ENCODE measurements at regions not wholly inside any gene's neighbourhood (a gene's known extent, or its start where the extent isn't known, plus 50 kb on each side); places are given as distances from the start of the nearest gene placed in this dataset.

- TF ChIP-seq MAZ (CRISPR knock-in tag; conservative IDR thresholded peaks at IDR 0.05 in 1 of 2, IDR thresholded peaks at IDR 0.05 in 1 of 2): no peak
- TF ChIP-seq MBD1 (CRISPR knock-in tag; IDR thresholded peaks at IDR 0.05): no peak
- TF ChIP-seq KLF16 (IDR thresholded peaks at IDR 0.05): no peak
- TF ChIP-seq MAFK (IDR thresholded peaks at IDR 0.05; ENCODE audit: low read length): no peak
- TF ChIP-seq TAF1 (IDR thresholded peaks at IDR 0.05; ENCODE audit: control insufficient read depth, extremely low read depth, insufficient read depth, low read length, severe bottlenecking): no peak
- TF ChIP-seq RFX5 (IDR thresholded peaks at IDR 0.05; ENCODE audit: low read depth, low read length): no peak
- TF ChIP-seq ZNF551 (CRISPR knock-in tag; IDR thresholded peaks at IDR 0.05): no peak
- TF ChIP-seq KDM2B (CRISPR knock-in tag; IDR thresholded peaks at IDR 0.05): no peak
- no peak for TF ChIP-seq POLR2A (conservative IDR thresholded peaks at IDR 0.05)
- no peak for TF ChIP-seq FOXP4 (CRISPR knock-in tag; IDR thresholded peaks at IDR 0.05; ENCODE audit: borderline replicate concordance)
- TF ChIP-seq CUX1 (CRISPR knock-in tag; IDR thresholded peaks at IDR 0.05): no peak
Measured at GRCh38 chr5:87906962-87907361, 361.7 kb downstream of the TMEM161B start.

All from K562 (cell line).